ENCODE measurements at regions not wholly inside any gene's neighbourhood (a gene's known extent, or its start where the extent isn't known, plus 50 kb on each side); places are given as distances from the start of the nearest gene placed in this dataset.

DNA sequence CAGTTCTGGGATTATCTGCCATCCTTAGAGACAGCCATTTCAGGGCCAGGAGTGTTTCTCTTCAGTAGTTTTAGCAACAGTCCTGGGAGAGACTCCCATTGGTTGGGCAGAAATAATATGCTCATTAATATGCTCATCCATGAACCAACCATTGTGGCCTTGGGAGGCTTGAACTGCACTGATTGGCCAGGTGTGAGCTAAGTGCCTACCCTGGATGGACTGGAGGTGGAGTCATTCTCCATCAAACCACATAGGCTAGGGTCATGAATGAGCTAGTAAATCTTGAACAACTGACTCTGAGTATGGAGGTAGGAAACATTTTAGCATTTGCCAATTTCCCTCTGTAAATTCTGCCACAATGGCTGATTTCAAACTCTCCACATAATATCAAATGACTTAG, 70.2 kb upstream of the ZFP64 start:
- H3K4me3 ChIP-seq (ENCODE audit: low read depth, low read length), result no peak overlapping the region
- POLR2A ChIA-PET, result no interaction called here
- TF ChIP-seq, protein P1, sequence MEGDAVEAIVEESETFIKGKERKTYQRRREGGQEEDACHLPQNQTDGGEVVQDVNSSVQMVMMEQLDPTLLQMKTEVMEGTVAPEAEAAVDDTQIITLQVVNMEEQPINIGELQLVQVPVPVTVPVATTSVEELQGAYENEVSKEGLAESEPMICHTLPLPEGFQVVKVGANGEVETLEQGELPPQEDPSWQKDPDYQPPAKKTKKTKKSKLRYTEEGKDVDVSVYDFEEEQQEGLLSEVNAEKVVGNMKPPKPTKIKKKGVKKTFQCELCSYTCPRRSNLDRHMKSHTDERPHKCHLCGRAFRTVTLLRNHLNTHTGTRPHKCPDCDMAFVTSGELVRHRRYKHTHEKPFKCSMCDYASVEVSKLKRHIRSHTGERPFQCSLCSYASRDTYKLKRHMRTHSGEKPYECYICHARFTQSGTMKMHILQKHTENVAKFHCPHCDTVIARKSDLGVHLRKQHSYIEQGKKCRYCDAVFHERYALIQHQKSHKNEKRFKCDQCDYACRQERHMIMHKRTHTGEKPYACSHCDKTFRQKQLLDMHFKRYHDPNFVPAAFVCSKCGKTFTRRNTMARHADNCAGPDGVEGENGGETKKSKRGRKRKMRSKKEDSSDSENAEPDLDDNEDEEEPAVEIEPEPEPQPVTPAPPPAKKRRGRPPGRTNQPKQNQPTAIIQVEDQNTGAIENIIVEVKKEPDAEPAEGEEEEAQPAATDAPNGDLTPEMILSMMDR (IDR thresholded peaks at IDR 0.05; ENCODE audit: insufficient read depth, low read length, missing control alignments), result no peak
- CTCF ChIA-PET, result no interaction called here
- DNase-seq (ENCODE audit: low read depth, low spot score), result no peak

GRCh38 chr20:52259295-52259694, 67.7 kb upstream of the ZFP64 start:
- no peak overlapping the region for H3K4me3 ChIP-seq (ENCODE audit: low read depth, low read length)
- CTCF ChIA-PET, result no interaction called here
- DNase-seq (ENCODE audit: low read depth, low spot score), result no peak
- TF ChIP-seq, protein P1 (IDR thresholded peaks at IDR 0.05; ENCODE audit: insufficient read depth, low read length, missing control alignments), result no peak
- POLR2A ChIA-PET, result no interaction called here

- H3K4me3 ChIP-seq (ENCODE audit: low read depth, low read length), result no peak overlapping the region
- TF ChIP-seq, protein P1 (IDR thresholded peaks at IDR 0.05; ENCODE audit: insufficient read depth, low read length, missing control alignments), result no peak
- POLR2A ChIA-PET, result no interaction called here
- no peak for DNase-seq (ENCODE audit: low read depth, low spot score)
- CTCF ChIA-PET, result no interaction called here
These were observed 64.9 kb upstream of the ZFP64 start for GRCh38 chr20:52256454-52256853.

- no peak overlapping the region for H3K4me3 ChIP-seq (ENCODE audit: low read depth, low read length)
- ChIA-PET POLR2A (no interaction called here), CTCF (interaction anchor here (0.8 to 1.0 kb wide), 2 partner anchors 10 to 59 kb away, joined by 3 to 5 read pairs; no protein-coding TSS in a partner anchor)
- TF ChIP-seq, protein P1 (IDR thresholded peaks at IDR 0.05; ENCODE audit: insufficient read depth, low read length, missing control alignments), result no peak
- no peak for DNase-seq (ENCODE audit: low read depth, low spot score)
These were observed 61.1 kb upstream of the ZFP64 start for GRCh38 chr20:52252664-52253063.

GRCh38 chr20:52251827-52252226, 60.2 kb upstream of the ZFP64 start:
- ChIA-PET CTCF (interaction anchor here (1.0 kb wide), 1 partner anchor 9 kb away, joined by 5 read pairs; no protein-coding TSS in a partner anchor), POLR2A (no interaction called here)
- DNase-seq (ENCODE audit: low read depth, low spot score), result no peak
- TF ChIP-seq, protein P1 (IDR thresholded peaks at IDR 0.05; ENCODE audit: insufficient read depth, low read length, missing control alignments), result no peak
- H3K4me3 ChIP-seq (ENCODE audit: low read depth, low read length), result no peak overlapping the region

DNA sequence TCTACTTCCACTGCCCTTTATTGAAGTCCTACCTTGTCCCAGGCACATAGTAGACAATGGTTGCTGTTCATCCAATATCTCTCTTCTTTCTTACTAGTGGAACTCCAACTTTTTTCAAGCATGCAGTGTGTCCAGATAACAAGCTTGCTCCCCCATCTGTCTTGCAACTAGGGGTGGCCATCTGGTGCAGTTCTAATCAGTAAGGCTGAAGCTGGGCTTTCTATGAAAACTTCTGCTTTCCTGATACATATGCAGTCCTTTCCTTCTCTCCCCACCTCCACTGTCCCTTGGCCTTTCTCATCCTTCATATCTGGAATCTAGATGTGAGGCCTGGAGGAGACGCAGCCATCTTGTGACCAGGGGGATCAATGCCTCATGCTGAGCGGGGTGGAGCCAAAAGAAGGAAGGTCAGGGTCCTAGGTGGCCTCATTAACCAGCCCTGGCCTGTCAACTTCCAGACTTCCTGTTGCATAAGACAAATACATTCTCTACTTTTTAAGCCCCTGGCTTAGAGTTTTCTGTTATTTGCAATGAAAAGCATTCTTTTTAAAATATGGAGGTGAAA, 59.6 kb upstream of the ZFP64 start:
- ChIA-PET POLR2A (no interaction called here), CTCF (interaction anchor here (1.4 kb wide), 1 partner anchor 9 kb away, joined by 6 read pairs; no protein-coding TSS in a partner anchor)
- no peak for DNase-seq (ENCODE audit: low read depth, low spot score)
- TF ChIP-seq, protein P1 (IDR thresholded peaks at IDR 0.05; ENCODE audit: insufficient read depth, low read length, missing control alignments), result no peak
- H3K4me3 ChIP-seq (ENCODE audit: low read depth, low read length), result no peak overlapping the region
